IMR-90 (cell line): ENCODE measurements at regions not wholly inside any gene's neighbourhood (a gene's known extent, or its start where the extent isn't known, plus 50 kb on each side); places are given as distances from the start of the nearest gene placed in this dataset.

Experiments used
- BHLHE40 ChIP-seq: fragments of 150-350 bp; IDR thresholded peaks from 2 replicates; pipeline ENCODE4 v1.6.1; 2016; ENCODE audit warnings: mild to moderate bottlenecking, low read depth, low read length
- CEBPB ChIP-seq: IDR thresholded peaks from 2 replicates; pipeline ENCODE4 v1.6.1; 2012; ENCODE audit warnings: low read depth, low read length, improper control_type of control experiment
- CHD1 ChIP-seq: IDR thresholded peaks from 2 replicates; pipeline ENCODE4 v1.6.1; 2012; ENCODE audit warnings: low read depth, low read length, improper control_type of control experiment
- FOS ChIP-seq: fragments of 150-350 bp; IDR thresholded peaks from 2 replicates; pipeline ENCODE4 v1.6.1; 2016; ENCODE audit warnings: low read depth, low read length
- MAZ ChIP-seq: IDR thresholded peaks from 2 replicates; pipeline ENCODE4 v1.6.1; 2012; ENCODE audit warnings: low read depth, mild to moderate bottlenecking, low read length, improper control_type of control experiment, moderate library complexity, borderline replicate concordance
- POLR2A ChIP-seq: IDR thresholded peaks from 2 replicates; pipeline ENCODE4 v1.6.1; 2012; ENCODE audit warnings: mild to moderate bottlenecking, low read depth, low read length
- RFX5 ChIP-seq: IDR thresholded peaks from 2 replicates; pipeline ENCODE4 v1.8.0; 2012; ENCODE audit warnings: low read depth, mild to moderate bottlenecking, low read length, moderate library complexity
- TF ChIP-seq, protein P1 (sequence below): conservative IDR thresholded peaks from 2 replicates; pipeline ENCODE4 v1.5.1; 2012; ENCODE audit warnings: mild to moderate bottlenecking, low read depth, low read length, improper control_type of control experiment
- TF ChIP-seq, protein P2 (sequence below): fragments of 150-350 bp; IDR thresholded peaks from 2 replicates; pipeline ENCODE4 v1.6.1; 2017; ENCODE audit warnings: mild to moderate bottlenecking, antibody characterized with exemption, low read length, low read depth

DNA sequence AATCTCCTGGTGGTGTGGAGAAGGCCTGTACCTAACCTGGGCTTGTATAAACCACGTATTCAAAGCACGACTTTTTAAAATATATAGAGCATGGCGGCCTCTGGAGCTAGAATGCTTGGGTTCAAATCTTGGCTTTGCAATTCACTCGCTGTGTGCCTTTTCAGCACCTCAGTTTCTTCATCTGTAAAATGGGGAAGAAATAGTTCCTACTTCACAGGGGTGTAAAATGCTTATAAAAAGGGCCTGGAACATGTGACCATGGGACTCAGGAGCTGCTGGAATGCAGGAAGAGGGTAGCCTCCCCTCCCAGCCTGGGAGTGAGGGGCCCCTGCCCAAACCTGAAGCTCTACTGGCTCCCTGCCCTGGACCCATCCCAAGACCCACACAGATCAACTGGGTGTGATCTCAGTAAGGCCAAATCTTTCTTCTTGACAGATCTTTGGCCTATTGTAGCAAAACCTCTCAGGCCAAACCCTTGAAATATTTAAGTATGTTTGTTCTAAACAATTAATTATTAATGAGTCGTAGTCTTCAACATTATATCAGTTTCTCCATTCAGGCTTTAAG is 269.0 kb downstream of the ZSWIM6 start:
- TF ChIP-seq CEBPB (no peak), POLR2A (no peak), RFX5 (no peak), MAZ (no peak), BHLHE40 (no peak), CHD1 (no peak), FOS (no peak)
- TF ChIP-seq, protein P1, sequence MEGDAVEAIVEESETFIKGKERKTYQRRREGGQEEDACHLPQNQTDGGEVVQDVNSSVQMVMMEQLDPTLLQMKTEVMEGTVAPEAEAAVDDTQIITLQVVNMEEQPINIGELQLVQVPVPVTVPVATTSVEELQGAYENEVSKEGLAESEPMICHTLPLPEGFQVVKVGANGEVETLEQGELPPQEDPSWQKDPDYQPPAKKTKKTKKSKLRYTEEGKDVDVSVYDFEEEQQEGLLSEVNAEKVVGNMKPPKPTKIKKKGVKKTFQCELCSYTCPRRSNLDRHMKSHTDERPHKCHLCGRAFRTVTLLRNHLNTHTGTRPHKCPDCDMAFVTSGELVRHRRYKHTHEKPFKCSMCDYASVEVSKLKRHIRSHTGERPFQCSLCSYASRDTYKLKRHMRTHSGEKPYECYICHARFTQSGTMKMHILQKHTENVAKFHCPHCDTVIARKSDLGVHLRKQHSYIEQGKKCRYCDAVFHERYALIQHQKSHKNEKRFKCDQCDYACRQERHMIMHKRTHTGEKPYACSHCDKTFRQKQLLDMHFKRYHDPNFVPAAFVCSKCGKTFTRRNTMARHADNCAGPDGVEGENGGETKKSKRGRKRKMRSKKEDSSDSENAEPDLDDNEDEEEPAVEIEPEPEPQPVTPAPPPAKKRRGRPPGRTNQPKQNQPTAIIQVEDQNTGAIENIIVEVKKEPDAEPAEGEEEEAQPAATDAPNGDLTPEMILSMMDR: no peak
- TF ChIP-seq, protein P2, sequence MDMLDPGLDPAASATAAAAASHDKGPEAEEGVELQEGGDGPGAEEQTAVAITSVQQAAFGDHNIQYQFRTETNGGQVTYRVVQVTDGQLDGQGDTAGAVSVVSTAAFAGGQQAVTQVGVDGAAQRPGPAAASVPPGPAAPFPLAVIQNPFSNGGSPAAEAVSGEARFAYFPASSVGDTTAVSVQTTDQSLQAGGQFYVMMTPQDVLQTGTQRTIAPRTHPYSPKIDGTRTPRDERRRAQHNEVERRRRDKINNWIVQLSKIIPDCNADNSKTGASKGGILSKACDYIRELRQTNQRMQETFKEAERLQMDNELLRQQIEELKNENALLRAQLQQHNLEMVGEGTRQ: no peak
